Neural cell (in vitro differentiated cells): ENCODE measurements at regions not wholly inside any gene's neighbourhood (a gene's known extent, or its start where the extent isn't known, plus 50 kb on each side); places are given as distances from the start of the nearest gene placed in this dataset.

Source experiments
- H2AFZ ChIP-seq: fragments of 200-600, 300-800 bp; sonication (generic), shearing (Covaris generic); 2 replicates; pipeline ENCODE4 v1.6.0; 2014; ENCODE audit warnings: low read depth, mild to moderate bottlenecking, antibody characterized with exemption, low read length, moderate library complexity
- H3F3A ChIP-seq: fragments of 200-600 bp; shearing (Covaris generic); 2 replicates; pipeline ENCODE4 v1.6.1; 2016; ENCODE audit warnings: mild to moderate bottlenecking, moderate library complexity, mixed read lengths, antibody characterized with exemption, low read length; ENCODE audit not compliant: insufficient read depth, poor library complexity, severe bottlenecking
- H3K27ac ChIP-seq: fragments of 200-600, 300-800 bp; sonication (generic), shearing (Covaris generic); 2 replicates; pipeline ENCODE4 v1.5.1; 2014; ENCODE audit warnings: mild to moderate bottlenecking, low read length, moderate library complexity
- H3K27me3 ChIP-seq: fragments of 300-800, 200-600 bp; sonication (generic), shearing (Covaris generic); 2 replicates; pipeline ENCODE4 v1.6.0; 2014; ENCODE audit warnings: mild to moderate bottlenecking, low read depth, low read length, moderate library complexity; ENCODE audit not compliant: insufficient read depth
- H3K36me3 ChIP-seq: fragments of 300-800, 200-600 bp; sonication (generic), shearing (Covaris generic); 2 replicates; pipeline ENCODE4 v1.5.1; 2014; ENCODE audit warnings: mild to moderate bottlenecking, antibody characterized with exemption, low read length, moderate library complexity; ENCODE audit not compliant: insufficient read depth
- H3K4me2 ChIP-seq: fragments of 300-800, 200-600 bp; sonication (generic), shearing (Covaris generic); 2 replicates; pipeline ENCODE4 v1.6.0; 2014; ENCODE audit warnings: mild to moderate bottlenecking, low read length
- H3K4me3 ChIP-seq: fragments of 300-800, 200-600 bp; sonication (generic), shearing (Covaris generic); 2 replicates; pipeline ENCODE4 v1.5.1; 2014; ENCODE audit warnings: mild to moderate bottlenecking, low read length, moderate library complexity
- H3K79me2 ChIP-seq: fragments of 200-600 bp; shearing (Covaris generic); replicated peaks from 2 replicates; pipeline ENCODE4 v1.6.0; 2014; ENCODE audit warnings: mild to moderate bottlenecking, low read length, moderate library complexity; ENCODE audit not compliant: insufficient read depth
- H3K9ac ChIP-seq: fragments of 300-800, 200-600 bp; sonication (generic), shearing (Covaris generic); 2 replicates; pipeline ENCODE4 v1.6.1; 2016; ENCODE audit warnings: mild to moderate bottlenecking, low read length, mixed read lengths
- H3K9me2 ChIP-seq: fragments of 200-600 bp; shearing (Covaris generic); 2 replicates; pipeline ENCODE4 v1.6.1; 2016; ENCODE audit warnings: mild to moderate bottlenecking, low read length, mixed read lengths; ENCODE audit not compliant: insufficient read depth
- H3K9me3 ChIP-seq: fragments of 200-600, 300-800 bp; sonication (generic), shearing (Covaris generic); 2 replicates; pipeline ENCODE4 v1.6.1; 2016; ENCODE audit warnings: mild to moderate bottlenecking, mixed run types, low read length, moderate library complexity, mixed read lengths
- H4K20me1 ChIP-seq: fragments of 200-600 bp; shearing (Covaris generic); 2 replicates; pipeline ENCODE4 v1.6.1; 2016; ENCODE audit warnings: mild to moderate bottlenecking, mixed run types; ENCODE audit not compliant: insufficient read depth
- CTCF ChIP-seq: fragments of 450-650 bp; IDR thresholded peaks from 2 replicates; pipeline ENCODE4 v1.5.1; 2014; ENCODE audit warnings: antibody characterized with exemption, mild to moderate bottlenecking, moderate library complexity; ENCODE audit not compliant: poor library complexity, severe bottlenecking
- EP300 ChIP-seq: fragments of 450-650 bp; conservative IDR thresholded peaks from 2 replicates; pipeline ENCODE4 v1.6.1; 2014; ENCODE audit warnings: antibody characterized with exemption, mild to moderate bottlenecking, moderate library complexity; ENCODE audit not compliant: poor library complexity, severe bottlenecking
- EZH2 ChIP-seq: fragments of 200-600, 300-800 bp; shearing (Covaris generic), sonication (generic); IDR thresholded peaks from 2 replicates; pipeline ENCODE4 v1.6.1; 2014; ENCODE audit warnings: antibody characterized with exemption, low read length, borderline replicate concordance, mild to moderate bottlenecking; ENCODE audit not compliant: insufficient read depth, poor library complexity, severe bottlenecking
- MXI1 ChIP-seq: fragments of 450-650 bp; conservative IDR thresholded peaks from 2 replicates; pipeline ENCODE4 v1.6.1; 2014; ENCODE audit warnings: antibody characterized with exemption, mild to moderate bottlenecking; ENCODE audit not compliant: poor library complexity, severe bottlenecking
- POLR2AphosphoS5 ChIP-seq: IDR thresholded peaks from 2 replicates; pipeline ENCODE4 v1.6.1; 2012
- RAD21 ChIP-seq: fragments of 450-650 bp; conservative IDR thresholded peaks from 2 replicates; pipeline ENCODE4 v1.6.1; 2014; ENCODE audit warnings: antibody characterized with exemption, mild to moderate bottlenecking, moderate library complexity
- REST ChIP-seq: IDR thresholded peaks from 2 replicates; pipeline ENCODE4 v1.6.1; 2012; ENCODE audit warnings: borderline replicate concordance
- SMC3 ChIP-seq: fragments of 450-650 bp; conservative IDR thresholded peaks from 2 replicates; pipeline ENCODE4 v1.6.1; 2014; ENCODE audit warnings: antibody characterized with exemption, mild to moderate bottlenecking, moderate library complexity; ENCODE audit not compliant: poor library complexity
- TAF1 ChIP-seq: IDR thresholded peaks from 2 replicates; pipeline ENCODE4 v1.6.1; 2012; ENCODE audit warnings: low read depth

GRCh38 chr5:72021651-72022357, 85.5 kb upstream of the MAP1B start:
- Histone ChIP-seq H3K36me3 (no peaks in the 10 kb centered on the region), H3K4me3 (no peak overlapping the region), H3K9ac (no peak overlapping the region), H3K79me2 (no peaks in the 10 kb centered on the region), H2AFZ (no peak overlapping the region), H3K9me3 (no peaks in the 10 kb centered on the region), H4K20me1 (no peaks in the 10 kb centered on the region), H3K9me2 (no peaks in the 10 kb centered on the region), H3K27ac (no peak overlapping the region), H3F3A (no peaks in the 10 kb centered on the region), H3K4me2 (no peak overlapping the region), H3K27me3 (no peaks in the 10 kb centered on the region)
- no peak for TF ChIP-seq MXI1
- no peak for TF ChIP-seq REST
- TF ChIP-seq TAF1 = no peak
- TF ChIP-seq SMC3 = no peak
- TF ChIP-seq EP300 = no peak
- no peak for TF ChIP-seq CTCF
- no peak for TF ChIP-seq POLR2AphosphoS5
- no peak for TF ChIP-seq RAD21
- no peak for TF ChIP-seq EZH2

GRCh38 chr5:72028382-72028781, 78.9 kb upstream of the MAP1B start:
- H3K9ac ChIP-seq = no peak overlapping the region
- H3K9me2 ChIP-seq = no peaks in the 10 kb centered on the region
- H4K20me1 ChIP-seq = no peaks in the 10 kb centered on the region
- H3K27me3 ChIP-seq = no peaks in the 10 kb centered on the region
- no peaks in the 10 kb centered on the region for H3F3A ChIP-seq
- TF ChIP-seq CTCF (no peak), MXI1 (no peak), EZH2 (no peak), POLR2AphosphoS5 (no peak), RAD21 (no peak), TAF1 (no peak), EP300 (no peak), REST (no peak), SMC3 (no peak)
- H2AFZ ChIP-seq = no peak overlapping the region
- no peak overlapping the region for H3K27ac ChIP-seq
- peaks cover 4% of the 10 kb centered on the region for H3K79me2 ChIP-seq
- H3K36me3 ChIP-seq = no peaks in the 10 kb centered on the region
- H3K9me3 ChIP-seq = no peaks in the 10 kb centered on the region
- H3K4me3 ChIP-seq = no peak overlapping the region
- no peak overlapping the region for H3K4me2 ChIP-seq
